ENCODE measurements at regions not wholly inside any gene's neighbourhood (a gene's known extent, or its start where the extent isn't known, plus 50 kb on each side); places are given as distances from the start of the nearest gene placed in this dataset.
A peak's percentile ranks its signal among the peaks of the same experiment; 100 is the strongest.

GRCh38 chr2:118278046-118278445 is 189.8 kb downstream of the INSIG2 start:
- no peak for DNase-seq (ENCODE audit: low read depth)

DNA sequence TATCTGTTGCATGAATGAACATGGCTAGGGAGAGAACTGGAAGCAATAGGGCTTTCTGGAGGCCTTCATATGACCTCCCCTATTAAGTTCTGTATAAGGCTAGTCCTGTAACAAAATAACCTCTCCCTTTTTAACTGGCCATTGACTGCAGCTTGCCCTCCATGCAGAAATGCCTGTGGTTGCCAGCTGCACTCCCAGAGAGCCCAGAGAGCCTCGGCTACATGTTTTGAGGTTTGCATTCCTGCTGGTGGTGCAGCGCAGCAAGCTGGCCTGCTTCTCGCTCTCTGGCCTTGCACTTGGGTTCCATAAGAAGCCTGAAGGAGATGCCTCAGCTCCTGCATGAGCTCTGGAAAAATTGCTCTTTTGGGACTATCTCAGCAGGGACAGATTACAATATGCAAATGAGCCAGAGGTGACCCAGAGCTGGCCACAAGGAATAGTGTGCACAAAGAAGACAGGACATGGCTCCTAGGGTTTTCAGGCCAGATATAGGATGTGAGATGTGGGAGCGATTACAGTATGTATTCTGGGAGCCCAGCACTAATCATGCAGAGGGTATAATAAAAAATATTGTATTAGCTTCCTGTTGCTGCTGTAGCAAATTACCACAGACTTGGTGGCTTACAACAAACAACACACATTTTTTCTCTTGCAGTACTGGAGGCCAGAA is 186.7 kb downstream of the INSIG2 start:
- DNase-seq (ENCODE audit: low read depth): no peak

GRCh38 chr2:118272391-118272790 is 184.1 kb downstream of the INSIG2 start:
- no peak for DNase-seq (ENCODE audit: low read depth)

- DNase-seq (ENCODE audit: low read depth): no peak
Measured at GRCh38 chr2:118269408-118270051, 181.3 kb downstream of the INSIG2 start.

- DNase-seq (ENCODE audit: low read depth): no peak
Measured at GRCh38 chr2:118268268-118268667, 180.0 kb downstream of the INSIG2 start.

DNA sequence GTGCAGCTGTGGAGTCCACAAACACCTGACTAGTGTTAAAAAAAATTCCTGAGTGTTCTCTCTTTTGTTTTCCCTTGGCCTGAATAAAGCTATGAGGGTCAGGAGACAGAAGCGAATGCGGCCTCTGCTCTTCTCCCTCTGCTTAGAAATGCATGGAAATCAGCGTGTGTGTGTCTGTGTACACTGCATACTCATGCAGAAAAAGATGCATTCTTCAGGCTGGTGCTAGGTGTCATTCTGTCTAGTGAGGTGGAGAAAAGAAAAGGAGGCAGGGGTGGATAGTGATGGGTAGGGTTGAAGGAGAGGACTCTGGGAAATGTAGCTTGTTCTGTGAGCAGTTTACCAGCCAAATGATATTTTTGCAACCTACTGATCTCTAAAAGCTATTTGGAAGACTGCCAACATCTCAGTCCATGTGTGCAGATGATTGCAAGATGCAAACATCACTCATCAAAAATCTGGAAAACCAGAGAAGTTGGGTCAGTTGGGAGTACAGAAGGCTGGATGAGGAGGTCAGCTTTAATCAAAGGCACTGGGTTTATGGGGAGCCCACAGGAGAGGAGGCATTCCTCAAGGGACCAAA is 177.7 kb downstream of the INSIG2 start:
- DNase-seq (ENCODE audit: low read depth): no peak

DNA sequence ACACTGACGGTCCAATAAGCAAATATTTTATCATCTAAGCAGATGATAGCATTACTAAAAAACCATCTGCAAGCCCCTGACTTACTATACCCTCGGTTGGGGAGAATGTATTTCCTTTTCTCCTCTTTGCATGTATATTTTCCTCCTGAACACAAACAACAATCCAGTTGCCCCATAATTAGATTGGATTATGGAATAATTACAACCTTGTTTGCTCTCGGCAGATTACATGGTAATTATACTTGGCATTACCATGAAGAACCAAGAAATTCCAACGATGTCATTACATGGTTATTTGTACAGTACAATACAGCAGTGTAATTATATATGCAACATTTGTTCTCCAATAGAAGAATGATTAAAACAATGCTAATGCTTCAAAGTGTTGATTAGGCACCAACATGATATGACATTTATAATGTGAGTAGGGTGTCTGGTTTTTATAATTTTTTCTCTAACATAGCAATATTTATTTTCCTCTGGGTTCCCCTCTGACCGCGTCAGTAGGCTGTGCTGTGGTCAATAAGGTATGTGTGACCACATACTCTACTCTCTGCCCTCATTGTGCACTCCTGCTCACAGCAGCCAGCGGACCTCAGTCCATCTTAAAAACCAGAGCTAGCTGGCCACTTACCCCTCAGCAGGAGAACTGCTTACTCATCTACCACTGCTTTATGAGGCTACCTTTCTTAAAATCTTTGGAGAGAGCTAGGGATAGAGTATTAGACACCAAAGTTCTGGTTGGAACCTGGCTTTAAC is 176.1 kb downstream of the INSIG2 start:
- no peak for DNase-seq (ENCODE audit: low read depth)

- no peak for DNase-seq (ENCODE audit: low read depth)
Measured at GRCh38 chr2:118257696-118258095, 169.4 kb downstream of the INSIG2 start.

- no peak for DNase-seq (ENCODE audit: low read depth)
Measured at GRCh38 chr2:118255771-118256372, 167.6 kb downstream of the INSIG2 start.

GRCh38 chr2:118255301-118255700 is 167.0 kb downstream of the INSIG2 start:
- DNase-seq (ENCODE audit: low read depth): no peak

- DNase-seq (ENCODE audit: low read depth): no peak
Measured at GRCh38 chr2:118254116-118254515, 165.8 kb downstream of the INSIG2 start.

GRCh38 chr2:118251427-118251826 is 163.2 kb downstream of the INSIG2 start:
- peak; percentile 90 for DNase-seq (ENCODE audit: low read depth)

GRCh38 chr2:118250463-118250862 is 162.2 kb downstream of the INSIG2 start:
- no peak for DNase-seq (ENCODE audit: low read depth)

DNA sequence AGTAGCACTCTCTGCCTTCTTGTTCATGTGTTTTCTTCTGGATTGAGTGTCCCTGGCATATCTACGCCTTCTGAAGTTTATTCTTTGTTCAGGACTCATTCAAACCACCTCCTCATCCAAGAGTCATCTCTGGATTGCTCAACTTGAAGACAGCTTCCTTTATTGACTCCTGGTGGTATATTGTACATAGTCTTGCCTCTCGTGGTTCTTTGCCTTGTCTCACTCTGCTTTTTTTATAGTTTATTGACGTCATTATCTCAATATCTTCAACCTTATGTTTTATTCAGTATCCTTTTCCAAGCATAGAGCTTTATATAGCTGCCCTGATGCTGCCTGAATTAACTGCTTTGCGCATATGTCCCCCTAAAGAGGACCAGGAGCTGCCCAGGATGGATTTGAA is 161.7 kb downstream of the INSIG2 start:
- peak; percentile 63 for DNase-seq (ENCODE audit: low read depth)

GRCh38 chr2:118249531-118249930 is 161.3 kb downstream of the INSIG2 start:
- DNase-seq (ENCODE audit: low read depth): peak; percentile 74

GRCh38 chr2:118246726-118247125 is 158.5 kb downstream of the INSIG2 start:
- peak; percentile 89 for DNase-seq (ENCODE audit: low read depth)

GRCh38 chr2:118246079-118246478 is 157.8 kb downstream of the INSIG2 start:
- no peak for DNase-seq (ENCODE audit: low read depth)

- DNase-seq (ENCODE audit: low read depth): no peak
Measured at GRCh38 chr2:118244686-118245085, 156.4 kb downstream of the INSIG2 start.

- DNase-seq (ENCODE audit: low read depth): no peak
Measured at GRCh38 chr2:118243031-118243430, 154.8 kb downstream of the INSIG2 start.

DNA sequence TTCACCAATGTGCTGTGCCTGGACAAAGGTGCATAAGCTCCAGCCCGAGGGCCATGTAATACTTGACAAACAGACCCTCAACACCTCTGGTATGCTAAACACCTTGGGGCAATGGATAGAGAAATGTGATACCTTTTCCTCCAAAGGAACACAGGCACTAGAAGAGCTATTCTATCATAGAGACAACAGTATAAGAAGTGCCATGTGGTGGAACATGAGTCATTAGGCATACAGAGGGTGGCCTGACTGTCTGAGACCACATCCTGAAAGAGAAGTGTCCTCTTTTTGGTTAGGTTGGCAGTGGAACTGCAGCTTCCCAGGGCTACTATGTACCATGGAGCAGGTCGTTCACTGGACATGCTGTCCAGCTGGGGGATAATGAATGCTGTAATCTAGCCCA is 153.9 kb downstream of the INSIG2 start:
- DNase-seq (ENCODE audit: low read depth): no peak

- DNase-seq (ENCODE audit: low read depth): no peak
Measured at GRCh38 chr2:118241128-118241527, 152.9 kb downstream of the INSIG2 start.

DNA sequence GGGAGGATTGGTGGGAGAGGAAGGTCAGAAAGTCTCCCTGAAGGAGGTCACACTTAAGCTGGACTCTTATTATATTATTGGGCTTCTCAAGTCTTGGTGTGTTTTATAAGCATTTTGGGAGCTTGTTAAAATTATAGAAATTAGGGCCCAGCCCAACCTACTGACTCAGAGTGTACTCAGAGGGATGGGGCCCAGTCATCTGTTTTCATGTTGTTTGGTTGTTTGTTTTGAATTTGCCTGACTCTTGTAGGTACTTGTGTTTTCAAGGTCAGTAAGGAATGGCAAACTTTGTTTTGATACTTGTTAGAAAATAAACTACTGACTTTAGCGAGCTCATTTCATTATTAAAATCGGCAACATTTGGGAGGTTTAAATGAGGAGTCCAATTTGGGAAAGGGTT is 152.0 kb downstream of the INSIG2 start:
- DNase-seq (ENCODE audit: low read depth): no peak

Data from GM04503 (cell line).